ENCODE measurements at regions not wholly inside any gene's neighbourhood (a gene's known extent, or its start where the extent isn't known, plus 50 kb on each side); places are given as distances from the start of the nearest gene placed in this dataset.
"Not testable (repeated sequence)": the region's sequence is repeated elsewhere in the genome, so short reads cannot be mapped to it uniquely, and the experiment has no call there.

- DNase-seq = no peak
These were observed 139.9 kb upstream of the MEX3C start for GRCh38 chr18:51337406-51337805.

DNA sequence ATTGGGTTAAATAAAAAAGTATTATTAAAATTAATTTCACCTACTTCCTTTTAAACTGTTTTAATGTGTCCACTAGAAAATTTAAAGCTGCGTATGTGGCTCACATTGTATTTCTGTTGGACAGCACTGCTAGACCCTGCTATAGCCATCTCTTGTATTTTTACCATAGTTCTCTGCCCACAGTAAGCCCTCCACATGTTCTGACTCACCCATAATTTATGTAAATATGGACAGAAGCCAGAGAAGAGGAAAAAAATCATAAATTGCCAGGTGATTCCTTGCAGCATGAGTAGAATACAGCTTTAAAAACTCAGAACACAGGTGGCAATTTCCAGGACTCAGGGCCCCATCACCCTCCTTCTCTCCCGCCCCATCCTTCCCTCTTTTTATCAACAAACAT, 142.4 kb upstream of the MEX3C start:
- no peak for DNase-seq

- DNase-seq = no peak
These were observed 142.9 kb upstream of the MEX3C start for GRCh38 chr18:51340332-51340731.

- no peak for DNase-seq
These were observed 145.3 kb upstream of the MEX3C start for GRCh38 chr18:51342815-51343214.

DNA sequence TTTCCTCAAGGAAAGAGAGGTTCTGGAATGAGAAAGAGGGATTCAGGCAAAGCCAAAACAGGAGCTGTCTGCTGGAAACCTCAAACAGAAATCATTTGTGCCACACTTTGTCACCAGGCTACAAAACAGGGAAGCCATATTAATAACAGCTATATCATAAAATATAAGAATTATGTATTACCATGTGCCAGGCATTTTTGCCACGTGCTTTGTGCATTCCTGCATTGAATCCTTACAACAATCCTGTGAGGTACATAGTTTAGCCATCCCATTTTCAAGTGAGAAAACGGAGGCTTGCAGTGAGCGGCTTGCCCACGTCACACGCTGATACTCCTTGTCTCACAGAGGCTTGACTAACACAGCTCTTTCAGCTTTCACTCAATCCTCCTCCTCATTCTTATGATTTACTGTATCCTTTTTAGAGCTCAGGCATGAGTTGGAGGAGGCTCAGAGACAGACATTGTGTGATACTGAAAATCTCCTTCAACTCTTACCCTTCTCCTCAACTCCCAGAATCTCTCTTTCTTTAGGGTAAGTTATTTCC, 148.4 kb upstream of the MEX3C start:
- no peak for DNase-seq

DNA sequence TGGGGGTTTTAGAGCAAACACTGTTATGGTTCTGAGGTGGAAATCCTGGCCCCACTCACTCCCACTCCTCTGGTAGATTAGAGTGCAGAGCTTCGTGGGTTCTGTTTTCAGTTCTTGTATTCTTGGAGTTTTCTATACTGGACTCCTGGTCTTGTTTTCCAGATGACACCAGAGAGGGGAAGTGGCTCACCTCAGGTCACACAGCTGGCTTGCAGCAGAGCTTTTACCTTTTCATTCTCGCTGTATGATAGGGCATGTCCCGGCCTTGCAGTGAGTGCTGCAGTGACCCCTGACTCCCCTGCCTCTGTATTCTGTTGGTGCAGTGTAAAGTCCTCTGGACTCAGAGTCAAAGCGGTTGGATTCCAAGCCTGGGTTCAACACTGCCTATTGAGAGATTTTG, 148.9 kb upstream of the MEX3C start:
- DNase-seq = no peak

DNA sequence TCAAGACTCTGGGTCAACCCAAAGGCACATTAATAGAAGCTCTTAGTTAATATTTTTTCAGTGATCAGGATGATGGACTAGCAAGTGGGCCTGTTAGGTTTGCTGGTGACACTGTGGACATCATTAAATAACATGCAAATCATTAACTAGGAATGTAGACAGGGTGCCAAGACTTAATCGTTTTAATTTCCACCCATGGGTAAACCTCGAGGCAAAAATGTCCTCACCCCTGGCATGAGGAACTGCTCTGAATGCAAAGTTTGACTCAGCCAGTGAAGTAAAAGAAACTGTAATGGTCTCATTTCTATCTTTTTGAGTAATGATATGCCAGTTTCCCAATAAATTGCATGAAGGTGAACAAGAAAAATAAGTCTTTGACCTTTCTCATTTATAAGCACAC, 152.6 kb upstream of the MEX3C start:
- no peak for DNase-seq

DNA sequence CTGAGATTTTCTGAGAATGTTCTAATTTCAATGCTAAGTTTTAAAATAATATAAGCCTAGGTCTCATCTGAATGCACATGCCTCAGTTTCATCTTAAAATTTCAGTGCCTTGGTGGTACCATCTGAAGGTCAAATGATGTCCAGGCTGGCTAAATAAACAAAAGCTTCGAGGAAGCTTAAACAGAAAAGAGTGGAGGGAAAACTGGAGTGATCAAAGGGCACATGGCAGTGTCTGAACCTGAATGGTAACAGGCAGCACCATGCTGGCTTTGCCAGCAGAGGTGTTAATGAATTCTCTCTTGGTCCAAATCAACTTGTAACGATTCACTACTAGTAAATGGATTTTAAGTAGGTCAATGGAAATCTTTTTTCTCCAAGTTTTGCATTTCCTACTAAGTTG, 158.4 kb upstream of the MEX3C start:
- DNase-seq = no peak

DNA sequence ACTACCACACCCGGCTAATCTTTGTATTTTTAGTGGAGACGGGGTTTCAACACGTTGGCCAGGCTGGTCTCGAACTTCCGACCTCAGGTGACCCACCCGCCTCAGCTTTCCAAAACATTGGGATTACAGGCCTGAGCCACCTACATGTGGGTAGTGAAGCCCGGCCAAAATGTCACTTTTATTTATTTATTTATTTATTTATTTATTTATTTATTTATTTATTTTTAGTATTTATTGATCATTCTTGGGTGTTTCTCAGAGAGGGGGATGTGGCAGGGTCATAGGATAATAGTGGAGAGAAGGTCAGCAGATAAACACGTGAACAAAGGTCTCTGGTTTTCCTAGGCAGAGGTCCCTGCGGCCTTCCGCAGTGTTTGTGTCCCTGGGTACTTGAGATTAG, 162.8 kb upstream of the MEX3C start:
- DNase-seq = not testable (repeated sequence)

DNA sequence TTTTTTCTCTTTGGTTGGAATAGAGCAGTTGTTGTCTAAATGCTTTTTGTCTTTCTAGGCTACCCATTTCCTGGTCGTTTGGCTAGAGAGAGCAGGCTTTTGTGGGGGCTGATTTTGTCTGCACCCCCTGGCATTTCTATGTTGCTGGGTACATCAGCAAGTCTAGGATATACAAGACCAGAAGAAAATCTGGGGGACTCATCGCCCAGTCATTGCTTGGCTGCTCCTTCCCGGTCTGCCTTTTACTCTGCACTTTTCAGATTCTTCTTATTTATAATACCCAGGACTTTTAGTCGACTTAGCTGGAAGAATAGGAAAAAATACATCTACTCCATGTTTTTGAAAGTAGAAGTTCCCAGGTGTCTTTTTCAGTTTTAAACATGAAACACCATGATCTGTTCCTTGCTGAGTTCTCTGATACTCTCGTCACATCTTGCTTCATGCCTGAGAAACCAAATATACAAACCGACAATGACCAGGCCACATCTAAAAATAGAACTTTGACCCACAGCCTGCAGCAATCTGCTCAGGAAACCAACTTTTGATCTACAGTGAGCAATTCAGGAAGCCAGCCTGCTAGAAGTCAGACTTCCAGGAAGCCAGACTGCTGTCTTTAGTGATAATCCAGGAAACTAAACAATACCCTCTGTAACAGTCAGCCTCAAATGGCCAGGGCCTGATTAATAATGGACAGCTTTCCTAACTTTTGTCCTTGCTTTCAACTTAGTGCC, 163.8 kb upstream of the MEX3C start:
- DNase-seq = no peak

GRCh38 chr18:51363384-51363783, 165.9 kb upstream of the MEX3C start:
- DNase-seq = no peak

GRCh38 chr18:51370996-51371395, 173.5 kb upstream of the MEX3C start:
- DNase-seq = no peak

DNA sequence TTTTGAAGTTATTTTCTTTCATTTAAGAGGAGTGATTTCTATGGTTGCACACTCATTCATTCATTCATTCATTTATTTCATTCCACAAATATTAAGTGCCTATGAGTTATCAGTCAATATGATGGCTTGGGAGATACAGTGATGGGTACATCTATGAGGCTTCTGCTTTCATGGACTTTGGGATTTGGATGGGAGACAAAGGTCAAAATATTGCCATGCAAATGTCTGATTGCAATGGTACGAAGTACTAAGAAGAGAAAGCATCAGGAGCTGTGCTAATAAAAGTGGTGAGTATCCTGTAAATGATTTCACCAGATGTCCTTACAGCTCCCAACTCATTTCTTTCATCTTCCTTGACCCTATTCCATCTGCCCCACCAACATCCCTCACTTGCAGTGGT, 174.4 kb upstream of the MEX3C start:
- no peak for DNase-seq

GRCh38 chr18:51382081-51382480, 184.6 kb upstream of the MEX3C start:
- DNase-seq = no peak

GRCh38 chr18:51383116-51383515, 185.6 kb upstream of the MEX3C start:
- DNase-seq = no peak

- no peak for DNase-seq
These were observed 186.2 kb upstream of the MEX3C start for GRCh38 chr18:51383711-51384110.

GRCh38 chr18:51385270-51385669, 187.8 kb upstream of the MEX3C start:
- no peak for DNase-seq

DNA sequence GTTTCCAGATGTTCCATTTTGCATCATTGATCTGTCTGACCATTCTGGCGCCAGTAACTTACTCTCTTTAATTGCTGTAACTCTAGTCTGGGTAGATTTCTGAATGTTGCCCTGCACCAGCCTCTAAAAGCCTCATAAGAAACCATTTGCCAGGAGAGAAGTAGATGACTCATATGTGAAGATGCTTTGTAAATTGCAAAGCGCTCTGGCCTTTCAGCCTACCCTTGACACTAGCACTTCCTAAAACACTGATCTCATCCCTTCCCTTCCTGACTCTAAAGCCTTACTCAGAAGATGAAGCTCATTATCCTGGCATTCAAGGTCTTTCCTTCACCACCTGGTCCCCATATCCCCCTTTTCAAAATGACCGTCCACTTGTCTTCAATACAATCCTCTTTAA, 193.2 kb upstream of the MEX3C start:
- no peak for DNase-seq

DNA sequence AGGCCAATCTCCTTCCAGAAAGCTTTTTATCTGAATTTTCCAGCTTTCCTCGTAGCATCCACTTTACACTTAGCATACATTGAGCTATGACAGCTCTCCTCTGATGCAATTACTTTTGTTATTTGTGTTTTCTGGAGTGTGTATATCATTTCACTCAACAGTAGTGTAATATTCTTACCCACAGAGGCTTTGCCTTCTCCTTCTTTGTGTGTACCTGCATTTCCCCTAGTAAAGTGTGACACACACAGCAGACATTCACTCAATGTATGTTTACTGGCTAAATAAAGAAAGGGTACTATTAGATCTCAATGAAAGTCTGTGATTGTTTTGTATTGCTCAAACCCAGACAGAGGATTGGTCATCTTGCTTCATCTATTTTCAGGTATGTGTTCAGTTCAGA, 193.7 kb upstream of the MEX3C start:
- no peak for DNase-seq

GRCh38 chr18:51391731-51392130, 194.2 kb upstream of the MEX3C start:
- DNase-seq = no peak

- DNase-seq = no peak
These were observed 200.0 kb upstream of the MEX3C start for GRCh38 chr18:51397347-51397962.

- no peak for DNase-seq
These were observed 200.6 kb upstream of the MEX3C start for GRCh38 chr18:51398104-51398503.

DNA sequence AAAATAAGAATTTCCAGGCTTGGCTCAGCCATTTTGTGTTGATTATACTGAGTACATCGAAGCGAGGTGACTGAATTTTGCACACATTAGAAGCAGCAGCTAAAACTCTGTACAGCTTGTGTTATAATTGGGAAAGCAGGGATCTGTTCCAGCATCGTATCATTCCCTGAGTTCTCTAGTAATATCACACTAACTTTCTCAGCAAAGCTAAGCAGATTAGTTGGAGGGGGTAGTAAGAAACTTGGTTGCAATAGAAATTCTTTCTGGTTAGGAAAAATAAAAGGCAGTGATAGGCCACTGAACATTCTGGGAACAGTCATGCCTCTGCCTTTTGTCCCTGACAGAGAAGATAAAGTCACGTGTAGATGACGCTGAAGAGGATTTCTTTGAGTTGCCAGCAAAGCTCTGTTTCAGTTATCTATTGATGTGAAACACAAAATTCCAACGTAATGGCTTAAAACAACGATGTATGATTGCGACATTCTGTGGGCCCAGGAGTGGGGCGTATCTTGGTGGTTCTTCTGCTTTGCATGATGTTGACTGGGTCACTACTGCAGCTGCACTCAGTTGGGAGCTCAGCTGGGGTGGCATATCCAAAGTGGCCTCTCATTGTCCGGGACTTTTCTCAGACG, 202.1 kb upstream of the MEX3C start:
- DNase-seq = no peak

GRCh38 chr18:51400721-51401120, 203.2 kb upstream of the MEX3C start:
- DNase-seq = no peak

All from inflammatory macrophage treated with lipopolysaccharide for 1 hour (primary cell).